ENCODE measurements at regions not wholly inside any gene's neighbourhood (a gene's known extent, or its start where the extent isn't known, plus 50 kb on each side); places are given as distances from the start of the nearest gene placed in this dataset.

DNA sequence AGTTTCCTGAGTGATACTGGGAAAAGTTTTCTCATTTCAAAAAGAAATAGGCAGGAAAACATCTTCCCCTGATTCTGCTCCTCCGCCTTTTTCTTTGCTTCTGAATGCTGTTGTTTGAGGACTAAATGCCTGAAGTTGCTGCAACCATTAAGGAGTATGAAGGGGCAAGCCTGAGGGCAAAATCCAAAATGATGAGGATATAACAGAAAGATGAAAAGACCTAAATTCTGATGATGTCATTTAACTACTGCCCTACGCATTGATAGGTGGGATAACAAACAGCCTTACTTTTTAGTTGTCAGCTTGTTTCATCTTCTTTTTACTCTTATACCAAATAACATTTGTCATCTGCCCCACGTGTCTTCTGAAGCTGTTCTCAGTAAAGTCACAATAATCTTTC lies 474.6 kb upstream of the MMS22L start:
- no peak overlapping the region for H3K4me2 ChIP-seq
- TF ChIP-seq, protein P1, sequence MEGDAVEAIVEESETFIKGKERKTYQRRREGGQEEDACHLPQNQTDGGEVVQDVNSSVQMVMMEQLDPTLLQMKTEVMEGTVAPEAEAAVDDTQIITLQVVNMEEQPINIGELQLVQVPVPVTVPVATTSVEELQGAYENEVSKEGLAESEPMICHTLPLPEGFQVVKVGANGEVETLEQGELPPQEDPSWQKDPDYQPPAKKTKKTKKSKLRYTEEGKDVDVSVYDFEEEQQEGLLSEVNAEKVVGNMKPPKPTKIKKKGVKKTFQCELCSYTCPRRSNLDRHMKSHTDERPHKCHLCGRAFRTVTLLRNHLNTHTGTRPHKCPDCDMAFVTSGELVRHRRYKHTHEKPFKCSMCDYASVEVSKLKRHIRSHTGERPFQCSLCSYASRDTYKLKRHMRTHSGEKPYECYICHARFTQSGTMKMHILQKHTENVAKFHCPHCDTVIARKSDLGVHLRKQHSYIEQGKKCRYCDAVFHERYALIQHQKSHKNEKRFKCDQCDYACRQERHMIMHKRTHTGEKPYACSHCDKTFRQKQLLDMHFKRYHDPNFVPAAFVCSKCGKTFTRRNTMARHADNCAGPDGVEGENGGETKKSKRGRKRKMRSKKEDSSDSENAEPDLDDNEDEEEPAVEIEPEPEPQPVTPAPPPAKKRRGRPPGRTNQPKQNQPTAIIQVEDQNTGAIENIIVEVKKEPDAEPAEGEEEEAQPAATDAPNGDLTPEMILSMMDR (conservative IDR thresholded peaks at IDR 0.05; ENCODE audit: low read depth, low read length), result no peak
- H3K27me3 ChIP-seq (ENCODE audit: insufficient read depth, low read depth), result no peaks in the 10 kb centered on the region
- no peaks in the 10 kb centered on the region for H3K4me1 ChIP-seq (ENCODE audit: low read depth, poor library complexity, severe bottlenecking)
- H4K20me1 ChIP-seq (ENCODE audit: insufficient read depth), result no peaks in the 10 kb centered on the region
- H2AFZ ChIP-seq (ENCODE audit: low read depth), result no peak overlapping the region
- H3K9ac ChIP-seq, result no peak overlapping the region
- H3K27ac ChIP-seq, result no peak overlapping the region
- H3K36me3 ChIP-seq (ENCODE audit: insufficient read depth), result no peaks in the 10 kb centered on the region
- no peak overlapping the region for H3K4me3 ChIP-seq (IDR thresholded peaks at IDR 0.05; ENCODE audit: insufficient read depth, low read depth, low read length)
- H3K79me2 ChIP-seq (ENCODE audit: insufficient read depth, low read depth), result no peaks in the 10 kb centered on the region

DNA sequence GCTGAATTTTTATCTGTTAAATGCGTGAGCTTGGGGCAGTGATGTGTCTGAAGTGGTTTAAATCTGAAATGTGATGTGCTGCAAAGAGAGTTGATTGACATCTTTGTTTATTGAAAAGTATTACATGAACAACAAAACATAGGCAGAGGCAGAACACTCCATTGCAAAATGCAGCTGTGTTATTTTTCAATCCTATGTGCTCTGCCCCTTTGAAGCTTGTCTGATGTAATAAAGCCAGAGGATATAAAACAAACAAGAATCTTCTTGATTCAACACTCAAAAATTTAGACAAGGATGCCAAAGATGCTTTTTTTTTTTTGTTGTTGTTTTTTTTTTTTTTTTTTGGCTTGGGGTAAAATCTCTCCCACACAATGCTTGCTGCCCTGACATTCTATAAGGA lies 482.4 kb upstream of the MMS22L start:
- Histone ChIP-seq H3K27me3 (ENCODE audit: insufficient read depth, low read depth) (no peaks in the 10 kb centered on the region), H2AFZ (ENCODE audit: low read depth) (no peak overlapping the region), H3K4me3 (IDR thresholded peaks at IDR 0.05; ENCODE audit: insufficient read depth, low read depth, low read length) (no peak overlapping the region), H3K4me1 (ENCODE audit: low read depth, poor library complexity, severe bottlenecking) (no peaks in the 10 kb centered on the region), H4K20me1 (ENCODE audit: insufficient read depth) (no peaks in the 10 kb centered on the region), H3K4me2 (no peak overlapping the region), H3K36me3 (ENCODE audit: insufficient read depth) (no peaks in the 10 kb centered on the region), H3K9ac (no peak overlapping the region), H3K79me2 (ENCODE audit: insufficient read depth, low read depth) (no peaks in the 10 kb centered on the region), H3K27ac (no peak overlapping the region)
- TF ChIP-seq, protein P1 (conservative IDR thresholded peaks at IDR 0.05; ENCODE audit: low read depth, low read length), result no peak

DNA sequence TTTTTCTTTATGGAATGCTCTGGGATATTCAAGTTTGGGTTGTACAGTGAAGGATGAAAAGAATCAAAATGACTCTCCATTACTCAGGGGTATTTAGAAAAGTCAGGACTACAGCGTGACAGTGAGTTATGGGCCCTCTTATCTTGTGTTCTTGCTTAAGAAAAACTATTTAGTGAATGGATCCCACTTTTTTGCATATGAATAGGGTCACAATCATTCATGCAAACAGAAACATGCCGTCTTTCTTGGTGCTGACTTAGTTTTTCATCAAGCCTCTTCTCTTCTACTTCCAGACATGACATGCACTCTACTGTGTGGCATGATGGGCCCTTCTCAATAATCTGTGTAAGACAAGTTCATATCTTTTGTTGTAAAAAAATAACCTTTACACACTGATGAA lies 488.4 kb upstream of the MMS22L start:
- Histone ChIP-seq H4K20me1 (ENCODE audit: insufficient read depth) (no peaks in the 10 kb centered on the region), H2AFZ (ENCODE audit: low read depth) (no peak overlapping the region), H3K27ac (no peak overlapping the region), H3K4me2 (no peak overlapping the region), H3K4me3 (IDR thresholded peaks at IDR 0.05; ENCODE audit: insufficient read depth, low read depth, low read length) (no peak overlapping the region), H3K27me3 (ENCODE audit: insufficient read depth, low read depth) (no peaks in the 10 kb centered on the region), H3K79me2 (ENCODE audit: insufficient read depth, low read depth) (no peaks in the 10 kb centered on the region), H3K9ac (no peak overlapping the region), H3K36me3 (ENCODE audit: insufficient read depth) (no peaks in the 10 kb centered on the region), H3K4me1 (ENCODE audit: low read depth, poor library complexity, severe bottlenecking) (no peaks in the 10 kb centered on the region)
- TF ChIP-seq, protein P1 (conservative IDR thresholded peaks at IDR 0.05; ENCODE audit: low read depth, low read length), result no peak

GRCh38 chr6:97775012-97775411 lies 492.0 kb upstream of the MMS22L start:
- Histone ChIP-seq H3K79me2 (ENCODE audit: insufficient read depth, low read depth) (no peaks in the 10 kb centered on the region), H2AFZ (ENCODE audit: low read depth) (no peak overlapping the region), H4K20me1 (ENCODE audit: insufficient read depth) (no peaks in the 10 kb centered on the region), H3K4me2 (no peak overlapping the region), H3K27ac (no peak overlapping the region), H3K9ac (no peak overlapping the region), H3K4me1 (ENCODE audit: low read depth, poor library complexity, severe bottlenecking) (no peaks in the 10 kb centered on the region), H3K4me3 (IDR thresholded peaks at IDR 0.05; ENCODE audit: insufficient read depth, low read depth, low read length) (no peak overlapping the region), H3K36me3 (ENCODE audit: insufficient read depth) (no peaks in the 10 kb centered on the region), H3K27me3 (ENCODE audit: insufficient read depth, low read depth) (no peaks in the 10 kb centered on the region)
- TF ChIP-seq, protein P1 (conservative IDR thresholded peaks at IDR 0.05; ENCODE audit: low read depth, low read length), result no peak

Data from KMS-11 (cell line).